Adrenal gland (tissue), 9 donors: ENCODE measurements at regions not wholly inside any gene's neighbourhood (a gene's known extent, or its start where the extent isn't known, plus 50 kb on each side); places are given as distances from the start of the nearest gene placed in this dataset.

Experiments used
- DNase-seq, 7 donors: peaks; one replicate each; pipeline ENCODE4 v3.0.0-alpha.2; 2019 to 2020
- H3K27ac ChIP-seq, 5 donors: fragments of 200-600 bp; sonication (generic) in 4 of 5; 1 replicate in 3 of 5; 2 replicates in 2 of 5; pipeline versions ENCODE4 v1.5.1 to v1.8.0; 2016 to 2020; ENCODE audit warnings: mild to moderate bottlenecking in 1 of 5
- H3K27me3 ChIP-seq: fragments of 200-600 bp; 2 replicates; pipeline ENCODE4 v1.8.0; 2021
- H3K36me3 ChIP-seq, 2 donors: fragments of 200-600 bp; replicated peaks in 1 of 2; 1 replicate in 1 of 2; 2 replicates in 1 of 2; pipeline versions ENCODE4 v1.5.1 to v1.8.0; 2018 to 2022
- H3K4me1 ChIP-seq, 2 donors: fragments of 200-600 bp; replicated peaks in 1 of 2; 1 replicate in 1 of 2; 2 replicates in 1 of 2; pipeline versions ENCODE4 v1.5.1 to v1.8.0; 2018 to 2021
- H3K4me3 ChIP-seq, 4 donors: fragments of 200-600 bp; sonication (generic) in 3 of 4; one replicate each; pipeline ENCODE4 v1.5.1; 2016 to 2018
- H3K9me3 ChIP-seq, 3 donors: fragments of 200-600 bp; sonication (generic) in 1 of 3; replicated peaks in 1 of 3; 1 replicate in 2 of 3; 2 replicates in 1 of 3; pipeline versions ENCODE4 v1.5.1 to v1.8.0; 2016 to 2021
- CTCF ChIP-seq, 6 experiments: fragments of 450-650 bp in 4 of 6; fragments of 200-600 bp in 2 of 6; sonication (generic) in 1 of 6; IDR thresholded peaks; 1 replicate in 5 of 6; 2 replicates in 1 of 6; pipeline versions ENCODE4 v1.5.1 to v1.8.0; 2016 to 2021; ENCODE audit warnings: antibody characterized with exemption in 6 of 6, mild to moderate bottlenecking in 2 of 6, moderate library complexity in 1 of 6
- POLR2A ChIP-seq, 2 donors: fragments of 450-650 bp; IDR thresholded peaks; one replicate each; pipeline ENCODE4 v1.6.1; 2017; ENCODE audit warnings: antibody characterized with exemption in 2 of 2, mild to moderate bottlenecking in 2 of 2, moderate library complexity in 1 of 2
- WGBS, 4 donors: extraction: QIAGEN DNeasy Blood & Tissue Kit in 2 of 4; methylation state at CpG; one replicate each; pipeline versions ENCODE4 v1.1.5 to v1.1.7; 2013 to 2017; 5-methylcytosine and 5-hydroxymethylcytosine counted together
- intact Hi-C, 2 donors: fragments of 100-400 bp; cut with DNase I; formaldehyde crosslinking; loops; one replicate each; pipeline versions ENCODE4 v1.14.1 to v1.15.0; 2022 to 2023
- donor health status: healthy with polysubstance abuse.
- donor health status: Bipolar disorder and iron deficiency.
- donor health status: DM: yes; HTN: yes; CAD: no.
- donor health status: DM: no; HTN: no; CAD: no.
- donor health status: DM: no; HTN: no; CAD: no.

- H3K4me1 ChIP-seq: no peaks in the 10 kb centered on the region
- H3K36me3 ChIP-seq: no peaks in the 10 kb centered on the region
- H3K27ac ChIP-seq: no peak overlapping the region
- no peaks in the 10 kb centered on the region for H3K9me3 ChIP-seq
- no peak for TF ChIP-seq POLR2A (IDR thresholded peaks at IDR 0.05)
- no peak for TF ChIP-seq CTCF (IDR thresholded peaks at IDR 0.05)
- no peaks in the 10 kb centered on the region for H3K27me3 ChIP-seq
- DNase-seq: no peak
- no peak overlapping the region for H3K4me3 ChIP-seq
- 68 to 79% (median 76%) methylated on average over 3 of the region's 3 CpGs for WGBS, 4 donors
- intact Hi-C loops: loop anchor here in 1 of 2 donors (10.0 kb wide), 1 partner anchor 843 kb away; no protein-coding TSS in a partner anchor
These were observed 63.9 kb upstream of the USP47 start for GRCh38 chr11:11777897-11778296.

GRCh38 chr11:11776714-11777113 lies 65.1 kb upstream of the USP47 start:
- H3K4me3 ChIP-seq: no peak overlapping the region
- intact Hi-C loops: loop anchor here in 1 of 2 donors (10.0 kb wide), 1 partner anchor 842 kb away; no protein-coding TSS in a partner anchor
- H3K9me3 ChIP-seq: no peaks in the 10 kb centered on the region
- DNase-seq: no peak
- no peaks in the 10 kb centered on the region for H3K4me1 ChIP-seq
- no peak for TF ChIP-seq CTCF (IDR thresholded peaks at IDR 0.05)
- no peak for TF ChIP-seq POLR2A (IDR thresholded peaks at IDR 0.05)
- no peaks in the 10 kb centered on the region for H3K36me3 ChIP-seq
- WGBS, 4 donors: 86 to 92% (median 89%) methylated on average over 2 to 6 of the region's 6 CpGs
- H3K27ac ChIP-seq: no peak overlapping the region
- H3K27me3 ChIP-seq: no peaks in the 10 kb centered on the region

GRCh38 chr11:11774928-11775327 lies 66.8 kb upstream of the USP47 start:
- H3K27me3 ChIP-seq: no peaks in the 10 kb centered on the region
- intact Hi-C loops: loop anchor here in 1 of 2 donors (10.0 kb wide), 1 partner anchor 840 kb away; no protein-coding TSS in a partner anchor
- TF ChIP-seq CTCF (IDR thresholded peaks at IDR 0.05): no peak
- TF ChIP-seq POLR2A (IDR thresholded peaks at IDR 0.05): no peak
- no peaks in the 10 kb centered on the region for H3K36me3 ChIP-seq
- DNase-seq: no peak
- WGBS, 4 donors: 76 to 93% (median 82%) methylated on average over 2 of the region's 2 CpGs
- no peak overlapping the region for H3K27ac ChIP-seq
- no peaks in the 10 kb centered on the region for H3K4me1 ChIP-seq
- H3K4me3 ChIP-seq: no peak overlapping the region
- H3K9me3 ChIP-seq: no peaks in the 10 kb centered on the region

- Histone ChIP-seq H3K4me3 (no peak overlapping the region), H3K4me1 (no peaks in the 10 kb centered on the region), H3K27me3 (no peaks in the 10 kb centered on the region), H3K9me3 (no peaks in the 10 kb centered on the region), H3K36me3 (no peaks in the 10 kb centered on the region), H3K27ac (no peak overlapping the region)
- DNase-seq: no peak
- no peak for TF ChIP-seq CTCF (IDR thresholded peaks at IDR 0.05)
- TF ChIP-seq POLR2A (IDR thresholded peaks at IDR 0.05): no peak
- 42 to 94% (median 68%) methylated on average over 1 of the region's 1 CpG for WGBS, 4 donors
- intact Hi-C loops: loop anchor here in 1 of 2 donors (10.0 kb wide), 1 partner anchor 838 kb away; no protein-coding TSS in a partner anchor
These were observed 68.8 kb upstream of the USP47 start for GRCh38 chr11:11772865-11773515.
